ENCODE measurements at regions not wholly inside any gene's neighbourhood (a gene's known extent, or its start where the extent isn't known, plus 50 kb on each side); places are given as distances from the start of the nearest gene placed in this dataset.

DNA sequence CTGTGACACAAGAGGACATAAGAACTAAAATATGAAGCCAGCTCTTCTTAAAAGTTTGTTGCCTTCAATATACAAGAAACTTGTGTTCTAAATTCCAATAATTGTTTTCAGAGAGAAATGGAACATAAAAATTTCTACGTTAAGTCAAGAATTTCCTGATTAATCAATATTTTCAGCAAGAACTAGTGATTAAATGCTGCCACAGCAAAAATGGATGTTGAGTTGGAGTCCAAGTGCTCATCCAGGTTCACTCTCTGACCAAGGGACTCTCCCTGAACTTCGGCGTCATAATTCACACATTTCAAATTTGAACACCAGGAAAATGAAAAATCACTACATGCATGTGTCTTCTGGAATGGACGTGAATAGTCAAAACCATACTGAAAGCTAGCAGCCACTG is 1263.6 kb upstream of the GOT2 start:
- TF ChIP-seq, protein P1, sequence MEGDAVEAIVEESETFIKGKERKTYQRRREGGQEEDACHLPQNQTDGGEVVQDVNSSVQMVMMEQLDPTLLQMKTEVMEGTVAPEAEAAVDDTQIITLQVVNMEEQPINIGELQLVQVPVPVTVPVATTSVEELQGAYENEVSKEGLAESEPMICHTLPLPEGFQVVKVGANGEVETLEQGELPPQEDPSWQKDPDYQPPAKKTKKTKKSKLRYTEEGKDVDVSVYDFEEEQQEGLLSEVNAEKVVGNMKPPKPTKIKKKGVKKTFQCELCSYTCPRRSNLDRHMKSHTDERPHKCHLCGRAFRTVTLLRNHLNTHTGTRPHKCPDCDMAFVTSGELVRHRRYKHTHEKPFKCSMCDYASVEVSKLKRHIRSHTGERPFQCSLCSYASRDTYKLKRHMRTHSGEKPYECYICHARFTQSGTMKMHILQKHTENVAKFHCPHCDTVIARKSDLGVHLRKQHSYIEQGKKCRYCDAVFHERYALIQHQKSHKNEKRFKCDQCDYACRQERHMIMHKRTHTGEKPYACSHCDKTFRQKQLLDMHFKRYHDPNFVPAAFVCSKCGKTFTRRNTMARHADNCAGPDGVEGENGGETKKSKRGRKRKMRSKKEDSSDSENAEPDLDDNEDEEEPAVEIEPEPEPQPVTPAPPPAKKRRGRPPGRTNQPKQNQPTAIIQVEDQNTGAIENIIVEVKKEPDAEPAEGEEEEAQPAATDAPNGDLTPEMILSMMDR (IDR thresholded peaks at IDR 0.05; ENCODE audit: poor library complexity), result no peak
- TF ChIP-seq EZH2 (IDR thresholded peaks at IDR 0.05; ENCODE audit: borderline replicate concordance), result no peak

Data from hepatocyte (in vitro differentiated cells).